ENCODE measurements at regions not wholly inside any gene's neighbourhood (a gene's known extent, or its start where the extent isn't known, plus 50 kb on each side); places are given as distances from the start of the nearest gene placed in this dataset.

DNA sequence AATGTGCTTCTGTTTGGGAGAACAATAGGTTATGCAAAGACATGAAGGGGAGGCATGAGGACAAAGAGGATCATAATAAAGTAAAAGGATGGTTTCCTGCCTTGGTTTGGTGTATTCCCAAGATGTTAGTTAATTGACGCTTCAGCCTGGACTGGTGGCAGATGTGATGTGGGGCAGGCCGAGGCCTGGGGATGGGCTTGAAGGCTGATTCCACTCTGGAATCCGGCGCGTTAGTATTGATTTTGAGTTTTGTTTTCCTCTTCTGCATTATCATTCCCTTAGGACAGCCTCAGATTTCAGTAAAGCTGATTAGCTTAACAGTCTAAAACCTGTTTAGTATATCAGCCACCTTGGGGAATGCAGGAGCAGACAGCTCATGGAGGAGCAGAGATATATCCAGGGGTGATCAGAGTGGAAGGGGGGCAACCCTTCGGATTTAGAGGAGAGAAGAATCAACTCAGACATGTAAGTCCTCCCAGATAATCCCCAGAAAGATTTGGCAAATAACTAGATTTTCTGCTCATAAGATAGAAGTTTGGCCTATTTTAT, 159.8 kb upstream of the MTPN start:
- H3K4me3 ChIP-seq (ENCODE audit: low read depth, low read length): no peak overlapping the region
- no peak for DNase-seq (ENCODE audit: low read depth)
- TF ChIP-seq, protein P1, sequence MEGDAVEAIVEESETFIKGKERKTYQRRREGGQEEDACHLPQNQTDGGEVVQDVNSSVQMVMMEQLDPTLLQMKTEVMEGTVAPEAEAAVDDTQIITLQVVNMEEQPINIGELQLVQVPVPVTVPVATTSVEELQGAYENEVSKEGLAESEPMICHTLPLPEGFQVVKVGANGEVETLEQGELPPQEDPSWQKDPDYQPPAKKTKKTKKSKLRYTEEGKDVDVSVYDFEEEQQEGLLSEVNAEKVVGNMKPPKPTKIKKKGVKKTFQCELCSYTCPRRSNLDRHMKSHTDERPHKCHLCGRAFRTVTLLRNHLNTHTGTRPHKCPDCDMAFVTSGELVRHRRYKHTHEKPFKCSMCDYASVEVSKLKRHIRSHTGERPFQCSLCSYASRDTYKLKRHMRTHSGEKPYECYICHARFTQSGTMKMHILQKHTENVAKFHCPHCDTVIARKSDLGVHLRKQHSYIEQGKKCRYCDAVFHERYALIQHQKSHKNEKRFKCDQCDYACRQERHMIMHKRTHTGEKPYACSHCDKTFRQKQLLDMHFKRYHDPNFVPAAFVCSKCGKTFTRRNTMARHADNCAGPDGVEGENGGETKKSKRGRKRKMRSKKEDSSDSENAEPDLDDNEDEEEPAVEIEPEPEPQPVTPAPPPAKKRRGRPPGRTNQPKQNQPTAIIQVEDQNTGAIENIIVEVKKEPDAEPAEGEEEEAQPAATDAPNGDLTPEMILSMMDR (IDR thresholded peaks at IDR 0.05; ENCODE audit: insufficient read depth, low read depth, low read length, missing control alignments): no peak

DNA sequence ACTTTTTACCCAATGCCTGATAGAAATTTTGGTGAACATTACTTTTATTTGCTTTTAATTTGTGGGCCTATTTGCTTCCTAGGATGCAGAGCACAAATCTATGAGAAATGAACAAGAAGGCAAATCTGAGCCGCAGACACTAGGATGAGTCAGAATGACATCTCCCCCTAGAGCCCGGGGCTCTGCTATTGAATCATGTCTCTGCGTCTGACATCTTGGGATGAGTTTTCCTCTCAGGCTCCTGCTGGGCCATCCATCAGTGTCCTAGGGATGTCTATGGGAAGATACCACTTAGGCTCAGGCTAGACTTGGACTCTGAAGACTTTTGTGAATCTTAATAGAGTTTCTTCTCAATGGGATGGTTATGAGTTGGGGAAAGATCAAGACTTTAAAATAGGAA, 157.3 kb upstream of the MTPN start:
- TF ChIP-seq, protein P1 (IDR thresholded peaks at IDR 0.05; ENCODE audit: insufficient read depth, low read depth, low read length, missing control alignments): no peak

DNA sequence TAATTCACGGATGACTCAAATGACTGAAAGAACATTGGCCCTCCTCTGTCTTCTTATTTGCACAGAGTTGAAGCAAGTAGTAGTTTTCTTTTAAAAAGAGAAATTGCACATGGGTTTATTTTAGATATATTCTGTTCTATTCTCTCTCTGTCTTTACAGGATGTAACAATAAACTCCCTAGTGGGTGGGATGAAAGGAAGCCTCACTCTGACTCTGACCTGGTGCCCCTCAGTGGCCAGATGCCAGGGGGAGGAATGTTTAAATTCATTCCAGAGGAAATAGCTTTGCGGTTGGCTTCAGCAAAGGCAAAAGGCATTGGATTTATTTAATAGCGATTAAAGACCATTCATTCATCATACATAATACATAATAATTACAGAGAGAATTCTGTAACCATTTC, 156.4 kb upstream of the MTPN start:
- H3K4me3 ChIP-seq (ENCODE audit: low read depth, low read length): no peak overlapping the region
- no peak for DNase-seq (ENCODE audit: low read depth)
- TF ChIP-seq, protein P1 (IDR thresholded peaks at IDR 0.05; ENCODE audit: insufficient read depth, low read depth, low read length, missing control alignments): no peak

More for the DNA sequence above, 157.3 kb upstream of the MTPN start:
- no peak overlapping the region for H3K4me3 ChIP-seq (ENCODE audit: low read depth, low read length)
- DNase-seq (ENCODE audit: low read depth): no peak

DNA sequence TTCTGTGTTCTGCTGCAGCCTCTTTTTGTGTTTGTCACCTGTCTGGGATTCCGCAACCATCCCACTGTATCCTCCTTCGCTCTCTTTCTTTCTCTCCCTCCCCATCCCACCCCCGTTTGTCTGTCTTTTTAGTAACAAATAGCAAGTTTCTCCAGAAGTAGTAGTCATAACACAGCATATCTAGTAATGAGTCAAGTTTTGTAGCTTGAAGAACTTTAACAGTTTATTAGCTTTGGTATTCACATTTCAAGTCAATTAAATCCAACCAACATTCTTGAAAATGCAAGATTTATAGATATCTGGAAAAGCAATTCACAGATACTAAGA, 154.1 kb upstream of the MTPN start:
- H3K4me3 ChIP-seq (ENCODE audit: low read depth, low read length): no peak overlapping the region
- DNase-seq (ENCODE audit: low read depth): no peak
- TF ChIP-seq, protein P1 (IDR thresholded peaks at IDR 0.05; ENCODE audit: insufficient read depth, low read depth, low read length, missing control alignments): no peak

DNA sequence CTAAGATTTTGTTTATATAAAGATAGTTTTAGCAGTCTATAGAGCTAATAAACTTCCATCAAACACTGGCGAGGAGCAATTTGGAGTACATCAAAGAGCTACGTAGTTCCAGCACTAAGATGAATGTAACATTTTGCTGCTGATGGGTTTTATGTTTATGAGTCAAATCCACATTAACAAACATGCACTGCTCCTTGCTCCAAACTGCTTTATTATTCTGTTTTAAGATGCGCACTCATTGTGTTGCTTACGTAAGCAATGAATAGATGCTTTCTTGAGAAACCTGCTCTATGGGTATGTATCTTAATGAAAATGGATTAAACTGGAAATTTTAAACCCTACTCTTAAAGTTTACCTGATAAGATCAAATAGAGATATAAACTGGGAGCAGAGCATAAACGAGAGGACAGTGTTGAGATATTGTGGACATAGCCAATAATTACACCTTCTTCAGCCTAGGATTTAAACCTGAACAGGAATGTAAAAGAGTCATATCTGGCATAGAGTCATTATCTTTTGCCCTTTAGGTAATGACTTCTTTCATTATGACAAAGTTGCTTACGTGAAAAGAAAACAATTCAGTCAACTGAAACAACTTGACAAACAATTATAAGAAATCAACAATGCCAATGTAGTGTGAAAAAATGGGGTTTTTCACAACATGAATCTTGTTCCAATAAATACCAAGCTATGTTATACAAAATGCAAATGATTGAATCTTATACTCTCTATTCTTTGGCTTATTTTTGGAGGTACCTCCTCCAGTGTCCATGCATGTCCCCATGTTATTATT, 153.5 kb upstream of the MTPN start:
- no peak overlapping the region for H3K4me3 ChIP-seq (ENCODE audit: low read depth, low read length)
- no peak for DNase-seq (ENCODE audit: low read depth)
- TF ChIP-seq, protein P1 (IDR thresholded peaks at IDR 0.05; ENCODE audit: insufficient read depth, low read depth, low read length, missing control alignments): no peak

DNA sequence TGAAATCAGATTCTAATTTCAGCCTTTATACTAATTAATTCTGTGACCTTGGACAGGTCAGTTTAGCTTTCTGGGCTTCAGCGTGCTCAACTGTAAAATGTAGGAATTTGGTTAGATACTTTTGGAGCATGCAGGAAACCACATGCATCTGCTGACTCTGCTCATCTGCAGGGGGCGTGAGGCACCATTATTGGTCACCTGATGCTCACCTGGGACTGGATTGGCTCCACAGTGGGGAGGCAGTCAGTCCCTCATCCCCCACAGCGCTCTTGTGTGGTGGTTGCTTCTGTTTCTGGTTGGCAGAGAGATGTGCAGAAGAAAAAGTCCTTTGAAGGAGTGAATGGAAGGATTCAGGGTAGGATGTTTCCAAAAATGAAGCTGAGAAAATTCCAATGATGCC, 150.9 kb upstream of the MTPN start:
- H3K4me3 ChIP-seq (ENCODE audit: low read depth, low read length): no peak overlapping the region
- no peak for DNase-seq (ENCODE audit: low read depth)
- TF ChIP-seq, protein P1 (IDR thresholded peaks at IDR 0.05; ENCODE audit: insufficient read depth, low read depth, low read length, missing control alignments): no peak

DNA sequence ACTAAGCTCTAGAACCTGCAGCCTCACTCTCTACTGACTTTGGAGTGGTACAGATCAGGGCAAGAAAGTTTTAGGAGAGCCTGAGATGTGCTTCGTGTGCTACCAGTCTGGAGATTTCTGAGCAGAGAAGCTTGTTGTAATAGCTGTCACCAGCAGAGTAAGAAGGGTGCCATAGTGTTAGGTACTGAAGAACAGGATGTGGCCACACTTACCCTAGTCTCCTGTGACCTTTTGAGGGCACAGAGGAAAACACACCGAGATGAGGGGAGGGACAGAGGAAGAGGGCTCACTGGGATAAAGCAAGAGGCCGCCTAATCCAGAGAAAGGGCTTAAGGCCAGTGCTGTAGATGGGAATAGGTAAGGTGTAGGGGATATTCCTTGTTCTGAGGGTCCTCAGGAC, 146.2 kb upstream of the MTPN start:
- DNase-seq (ENCODE audit: low read depth): no peak
- no peak overlapping the region for H3K4me3 ChIP-seq (ENCODE audit: low read depth, low read length)

More for the DNA sequence above, 146.2 kb upstream of the MTPN start:
- TF ChIP-seq, protein P1 (IDR thresholded peaks at IDR 0.05; ENCODE audit: insufficient read depth, low read depth, low read length, missing control alignments): no peak

Data from GM12865 (cell line).